ENCODE measurements at regions not wholly inside any gene's neighbourhood (a gene's known extent, or its start where the extent isn't known, plus 50 kb on each side); places are given as distances from the start of the nearest gene placed in this dataset.

DNA sequence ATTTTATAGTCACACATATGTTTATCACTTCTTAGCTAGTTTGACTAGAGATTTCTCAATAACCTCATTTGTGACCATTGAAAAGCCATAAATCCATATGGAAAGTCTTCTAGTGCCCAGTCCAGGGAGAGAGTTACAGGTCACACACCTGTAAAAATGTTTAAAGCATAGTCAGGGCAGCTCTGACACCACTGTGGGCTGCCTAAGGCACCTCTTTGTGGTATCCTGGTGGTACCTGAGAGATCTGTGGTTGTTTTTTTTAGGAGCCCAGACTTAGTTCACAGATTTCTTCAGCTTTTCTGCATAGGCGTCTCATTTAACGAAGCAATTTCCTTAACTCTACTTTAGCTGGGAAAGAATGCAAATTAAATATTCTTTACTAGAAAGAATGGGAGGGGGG is 186.6 kb downstream of the CENPW start:
- Histone ChIP-seq H3K4me3 (no peak overlapping the region), H3K27ac (no peak overlapping the region)

GRCh38 chr6:126526996-126527606 is 187.2 kb downstream of the CENPW start:
- H3K4me3 ChIP-seq, result no peak overlapping the region
- no peak overlapping the region for H3K27ac ChIP-seq

GRCh38 chr6:126529637-126530362 is 189.9 kb downstream of the CENPW start:
- Histone ChIP-seq H3K27ac (no peak overlapping the region), H3K4me3 (no peak overlapping the region)

DNA sequence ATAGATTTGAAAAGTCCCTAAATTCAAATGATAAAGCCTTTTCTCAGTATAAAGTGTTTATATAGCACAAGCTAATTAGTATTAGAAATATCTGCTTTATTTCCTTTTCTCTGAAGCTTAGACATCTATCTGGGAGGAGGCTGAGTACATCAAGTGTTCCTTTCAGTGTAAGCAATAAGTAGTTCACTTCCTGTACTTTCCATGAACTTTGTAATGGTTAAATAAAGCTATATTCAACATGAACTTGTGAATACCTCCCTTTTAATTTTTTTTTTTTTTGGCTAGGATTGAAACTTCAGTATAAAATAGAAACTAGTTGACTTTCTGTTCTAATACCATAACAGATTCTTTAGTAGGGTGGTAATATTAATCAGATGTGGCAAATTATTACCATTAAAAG is 190.9 kb downstream of the CENPW start:
- H3K27ac ChIP-seq, result no peak overlapping the region
- H3K4me3 ChIP-seq, result no peak overlapping the region

GRCh38 chr6:126531286-126531685 is 191.4 kb downstream of the CENPW start:
- H3K27ac ChIP-seq, result no peak overlapping the region
- H3K4me3 ChIP-seq, result no peak overlapping the region

- H3K4me3 ChIP-seq, result no peak overlapping the region
- H3K27ac ChIP-seq, result no peak overlapping the region
Observed at GRCh38 chr6:126531840-126532239, 191.9 kb downstream of the CENPW start.

GRCh38 chr6:126534401-126534800 is 194.5 kb downstream of the CENPW start:
- Histone ChIP-seq H3K4me3 (no peak overlapping the region), H3K27ac (no peak overlapping the region)

DNA sequence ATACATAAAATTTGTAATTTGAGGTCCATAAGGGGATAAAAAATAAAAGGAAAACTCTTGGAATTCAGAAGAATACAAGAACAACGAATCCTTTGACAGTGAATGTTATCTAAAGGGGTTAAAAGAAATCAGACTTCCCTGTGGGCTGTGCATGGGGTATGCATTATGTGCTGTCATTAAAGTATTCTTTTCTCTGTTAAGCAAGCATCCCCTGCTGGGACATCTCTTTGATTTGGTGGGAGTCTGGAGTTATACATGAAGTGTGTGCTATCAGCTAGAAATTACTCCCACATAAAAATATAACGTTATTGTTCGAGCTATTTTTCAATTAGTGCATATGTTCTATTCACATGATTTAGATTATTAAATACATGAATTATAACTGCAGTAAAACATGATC is 195.2 kb downstream of the CENPW start:
- Histone ChIP-seq H3K27ac (no peak overlapping the region), H3K4me3 (no peak overlapping the region)

DNA sequence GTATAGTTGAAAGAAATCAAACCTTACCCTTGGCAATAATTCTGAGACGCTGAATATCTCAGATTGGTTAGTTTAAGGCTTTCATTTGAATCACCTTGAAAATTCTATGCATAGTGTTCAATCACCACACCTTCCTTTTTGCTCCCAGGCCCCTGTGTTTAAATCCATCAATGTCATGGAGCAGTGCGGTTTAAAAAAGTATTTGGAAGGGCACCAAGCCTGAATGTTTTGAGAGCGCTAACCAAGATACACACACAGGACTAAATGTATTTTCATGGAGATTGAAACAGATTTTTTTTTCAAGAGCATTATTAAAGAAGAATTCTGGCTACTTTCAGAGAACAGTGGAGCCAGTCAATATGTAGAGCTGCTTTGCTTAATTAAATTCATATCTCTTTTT is 195.7 kb downstream of the CENPW start:
- no peak overlapping the region for H3K27ac ChIP-seq
- no peak overlapping the region for H3K4me3 ChIP-seq

DNA sequence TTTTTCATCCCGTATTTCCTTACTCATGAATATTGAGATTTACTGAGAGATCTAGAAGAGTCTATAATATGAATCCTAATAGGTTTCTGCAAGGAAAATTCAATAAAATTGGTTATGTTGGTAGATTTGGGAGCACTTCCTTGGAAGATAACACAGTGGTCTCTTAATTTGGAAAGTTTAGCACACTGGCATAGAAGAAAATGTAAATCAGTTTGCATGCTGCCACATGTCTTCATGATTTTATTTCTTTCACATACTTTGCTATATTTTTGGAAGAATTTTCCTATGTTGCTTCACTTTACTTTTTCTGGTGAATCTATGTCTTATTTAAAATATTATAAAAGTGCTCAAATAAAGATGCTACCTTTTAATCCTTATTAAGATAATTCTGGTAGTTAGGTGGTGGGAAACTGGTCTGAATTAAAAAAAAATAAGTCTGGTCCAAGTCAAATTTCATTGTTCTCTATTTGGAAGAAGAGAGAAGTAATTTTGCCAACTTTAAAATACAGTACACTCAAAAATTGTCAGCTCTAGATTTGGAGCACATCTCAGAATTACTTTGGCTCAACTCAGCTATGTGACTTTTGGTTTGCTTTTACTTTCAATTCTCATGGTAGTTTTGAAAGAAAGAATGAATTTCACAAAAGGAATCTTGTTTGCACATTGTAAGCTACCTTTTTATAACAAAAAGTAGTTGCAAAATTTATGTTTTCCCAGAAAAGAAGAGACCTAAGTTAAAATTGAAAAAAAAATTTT is 197.3 kb downstream of the CENPW start:
- H3K27ac ChIP-seq, result no peak overlapping the region
- H3K4me3 ChIP-seq, result no peak overlapping the region

DNA sequence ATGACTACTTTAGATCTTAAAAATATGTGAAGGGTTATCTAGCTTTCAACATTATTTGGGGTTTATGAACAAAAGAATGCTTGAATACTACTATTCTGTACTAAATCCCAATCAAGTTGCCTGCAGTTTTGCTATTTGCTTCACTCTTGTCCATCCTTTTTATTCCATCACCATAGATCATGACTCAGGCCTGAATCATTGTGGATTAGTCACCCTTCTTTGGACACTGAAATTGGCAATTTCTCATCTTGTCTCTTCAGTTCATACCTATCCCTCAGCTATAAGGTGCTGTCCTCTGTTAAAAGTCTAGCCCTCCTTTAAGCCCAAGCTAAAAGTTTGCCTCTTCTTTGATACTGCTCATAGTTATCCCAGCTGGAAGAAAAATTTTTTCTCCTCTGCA is 199.1 kb downstream of the CENPW start:
- no peak overlapping the region for H3K4me3 ChIP-seq

DNA sequence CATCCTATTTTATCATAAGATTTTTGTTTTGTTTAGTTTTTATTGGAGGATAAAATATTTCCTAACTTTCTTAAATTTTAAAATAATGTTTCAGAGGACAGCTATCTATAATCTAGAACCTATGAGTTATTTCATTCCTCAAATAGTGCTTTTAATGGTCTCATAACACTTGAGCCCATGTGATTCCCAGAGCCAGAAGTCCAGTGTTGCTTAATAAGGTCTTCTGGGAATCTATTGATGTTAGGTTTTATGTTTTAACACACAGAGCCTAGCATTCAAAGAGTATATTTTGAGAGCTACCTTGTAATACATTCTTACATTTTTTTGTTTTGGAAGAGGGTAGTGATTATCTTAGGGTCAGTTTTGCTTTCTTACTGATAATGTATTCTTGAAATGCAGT is 200.2 kb downstream of the CENPW start:
- no peak overlapping the region for H3K27ac ChIP-seq
- no peak overlapping the region for H3K4me3 ChIP-seq

More for the DNA sequence above, 199.1 kb downstream of the CENPW start:
- H3K27ac ChIP-seq, result no peak overlapping the region

- H3K27ac ChIP-seq, result no peak overlapping the region
Observed at GRCh38 chr6:126541806-126542491, 202.0 kb downstream of the CENPW start.

GRCh38 chr6:126546541-126547120 is 206.7 kb downstream of the CENPW start:
- Histone ChIP-seq H3K4me3 (no peak overlapping the region), H3K27ac (no peak overlapping the region)

More at GRCh38 chr6:126541806-126542491, 202.0 kb downstream of the CENPW start:
- no peak overlapping the region for H3K4me3 ChIP-seq

DNA sequence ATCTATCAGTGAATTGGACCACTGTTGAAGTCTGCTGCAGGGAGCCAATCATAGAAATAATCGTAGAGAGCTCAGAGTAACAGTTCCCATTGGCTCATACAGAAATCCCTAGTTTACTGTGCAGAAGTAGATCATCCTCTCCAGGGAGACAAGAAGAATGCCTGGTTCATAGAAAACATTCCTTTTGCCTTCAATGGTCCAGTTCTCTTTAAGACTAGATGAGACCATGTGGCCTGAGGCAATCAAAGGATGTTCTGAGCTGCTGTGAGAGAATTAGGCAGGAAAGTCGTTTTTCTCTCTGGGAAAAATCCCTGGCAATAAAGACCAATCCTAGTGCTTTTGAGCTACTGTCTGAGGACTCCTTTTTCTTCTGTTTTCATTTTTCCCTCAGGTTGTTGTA is 208.4 kb downstream of the CENPW start:
- H3K27ac ChIP-seq, result no peak overlapping the region
- no peak overlapping the region for H3K4me3 ChIP-seq

DNA sequence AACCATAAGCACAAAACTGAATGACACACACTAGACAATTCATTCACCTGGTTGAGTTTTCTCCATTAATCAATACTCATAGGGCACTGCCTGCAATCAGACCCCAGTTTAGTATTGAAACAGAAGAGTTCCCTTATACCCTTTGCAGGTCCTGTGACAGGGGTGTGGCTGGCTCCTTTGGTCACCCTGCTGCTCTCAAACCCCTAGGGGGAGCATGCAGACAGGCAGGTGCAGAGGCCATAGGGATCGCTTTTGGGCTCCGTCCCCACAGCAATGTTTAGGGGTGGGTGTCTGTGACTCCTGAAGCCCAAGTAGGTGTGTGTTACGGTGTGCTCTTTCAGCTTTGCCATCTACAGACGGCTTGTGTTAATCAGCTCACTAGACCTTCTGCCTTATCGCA is 210.4 kb downstream of the CENPW start:
- Histone ChIP-seq H3K27ac (no peak overlapping the region), H3K4me3 (no peak overlapping the region)

DNA sequence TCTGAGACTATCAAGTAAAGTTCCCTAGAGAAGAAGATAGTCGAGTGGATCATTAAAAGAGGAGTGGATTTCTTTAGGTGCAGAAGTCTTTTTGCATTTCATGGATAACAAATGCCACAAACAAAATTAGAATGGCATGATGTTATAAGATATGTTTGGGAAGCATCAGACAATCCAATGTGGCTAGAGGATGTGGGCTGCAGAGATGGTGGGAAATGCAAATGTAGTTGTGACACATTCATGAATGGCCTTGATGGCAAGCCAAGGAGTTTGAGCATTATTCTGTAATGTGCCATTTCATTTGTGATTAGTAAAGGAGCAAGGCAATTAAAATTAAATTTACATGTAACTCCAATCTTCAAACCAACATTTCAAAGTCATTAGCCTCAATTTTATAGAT is 211.9 kb downstream of the CENPW start:
- H3K27ac ChIP-seq, result no peak overlapping the region
- no peak overlapping the region for H3K4me3 ChIP-seq

- Histone ChIP-seq H3K4me3 (no peak overlapping the region), H3K27ac (no peak overlapping the region)
Observed at GRCh38 chr6:126553854-126554253, 213.9 kb downstream of the CENPW start.

- H3K27ac ChIP-seq, result no peak overlapping the region
Observed at GRCh38 chr6:126570507-126570906, 230.6 kb downstream of the CENPW start.

GRCh38 chr6:126574301-126574700 is 234.4 kb downstream of the CENPW start:
- H3K4me3 ChIP-seq, result no peak overlapping the region
- no peak overlapping the region for H3K27ac ChIP-seq

More at GRCh38 chr6:126570507-126570906, 230.6 kb downstream of the CENPW start:
- no peak overlapping the region for H3K4me3 ChIP-seq

Data from skin epidermis (tissue), 12 donors.